NOMO-1 (cell line): ENCODE measurements at regions not wholly inside any gene's neighbourhood (a gene's known extent, or its start where the extent isn't known, plus 50 kb on each side); places are given as distances from the start of the nearest gene placed in this dataset.
A peak's percentile ranks its signal among the peaks of the same experiment; 100 is the strongest.
"Not testable (repeated sequence)": the region's sequence is repeated elsewhere in the genome, so short reads cannot be mapped to it uniquely, and the experiment has no call there.

Experiments
- DNase-seq, 2 experiments: peaks; one replicate each; lab custom pipeline; 2025; ENCODE audit not compliant: unreplicated experiment in 2 of 2; lab: John Stamatoyannopoulos, UW

DNA sequence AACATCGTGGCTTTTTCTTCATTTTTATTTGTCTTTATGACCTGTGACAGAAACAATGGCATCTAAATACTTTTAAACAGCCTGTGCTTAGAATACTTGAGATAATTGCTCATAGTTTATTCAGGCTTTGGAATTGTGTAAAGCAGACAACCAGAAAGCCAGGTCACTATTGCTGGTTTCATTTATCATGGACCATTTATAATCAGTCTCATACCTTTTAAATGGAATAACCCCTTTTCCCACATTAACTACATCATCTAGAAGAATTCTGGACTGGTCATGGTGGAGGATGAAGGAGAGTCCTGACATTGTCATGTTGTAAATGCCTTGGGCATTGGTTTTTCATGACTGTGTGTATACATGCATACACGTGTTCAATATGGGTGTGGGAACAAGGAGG lies 661.5 kb downstream of the EPM2A start:
- DNase-seq = no peak

DNA sequence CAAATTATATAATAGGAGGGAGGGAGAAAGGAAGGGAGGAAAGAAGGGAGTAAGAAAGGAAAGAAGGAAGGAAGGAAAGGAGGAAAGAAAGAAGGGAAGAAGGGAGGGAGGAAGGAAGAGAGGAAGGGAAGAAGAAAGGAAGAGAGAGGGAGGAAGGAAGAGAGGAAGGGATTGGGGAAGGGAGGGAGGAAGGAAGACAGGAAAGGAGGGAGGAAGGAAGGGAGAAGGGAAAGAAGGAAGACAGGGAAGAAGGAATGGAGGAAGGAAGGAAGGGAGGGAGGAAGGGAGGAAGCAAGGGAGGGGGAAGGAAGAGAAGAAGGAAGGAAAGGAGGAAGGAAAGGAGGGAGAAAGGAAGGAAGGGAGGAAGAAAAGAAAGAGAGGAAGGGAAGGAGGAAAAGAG lies 660.5 kb downstream of the EPM2A start:
- DNase-seq = no peak

DNA sequence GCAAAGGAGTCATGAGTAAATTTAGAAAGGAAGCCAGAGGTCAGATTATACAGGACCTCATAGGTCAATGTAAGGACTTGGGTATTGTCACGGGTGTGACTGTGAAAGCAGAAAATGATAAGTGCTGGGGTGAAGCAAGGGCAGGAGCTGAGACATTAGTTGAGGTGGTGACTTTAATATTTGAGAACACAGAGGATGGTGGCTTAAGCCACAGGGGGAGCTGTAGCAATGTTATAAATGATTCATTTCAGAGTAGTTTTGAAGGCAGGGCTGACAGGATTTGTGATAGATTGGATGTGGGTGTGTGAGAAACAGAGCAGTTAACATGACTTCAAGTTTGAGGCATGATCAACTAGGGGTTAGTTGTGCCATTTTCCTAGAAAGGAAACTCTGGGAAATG lies 659.9 kb downstream of the EPM2A start:
- peak; percentile 6 to 7 for DNase-seq

DNA sequence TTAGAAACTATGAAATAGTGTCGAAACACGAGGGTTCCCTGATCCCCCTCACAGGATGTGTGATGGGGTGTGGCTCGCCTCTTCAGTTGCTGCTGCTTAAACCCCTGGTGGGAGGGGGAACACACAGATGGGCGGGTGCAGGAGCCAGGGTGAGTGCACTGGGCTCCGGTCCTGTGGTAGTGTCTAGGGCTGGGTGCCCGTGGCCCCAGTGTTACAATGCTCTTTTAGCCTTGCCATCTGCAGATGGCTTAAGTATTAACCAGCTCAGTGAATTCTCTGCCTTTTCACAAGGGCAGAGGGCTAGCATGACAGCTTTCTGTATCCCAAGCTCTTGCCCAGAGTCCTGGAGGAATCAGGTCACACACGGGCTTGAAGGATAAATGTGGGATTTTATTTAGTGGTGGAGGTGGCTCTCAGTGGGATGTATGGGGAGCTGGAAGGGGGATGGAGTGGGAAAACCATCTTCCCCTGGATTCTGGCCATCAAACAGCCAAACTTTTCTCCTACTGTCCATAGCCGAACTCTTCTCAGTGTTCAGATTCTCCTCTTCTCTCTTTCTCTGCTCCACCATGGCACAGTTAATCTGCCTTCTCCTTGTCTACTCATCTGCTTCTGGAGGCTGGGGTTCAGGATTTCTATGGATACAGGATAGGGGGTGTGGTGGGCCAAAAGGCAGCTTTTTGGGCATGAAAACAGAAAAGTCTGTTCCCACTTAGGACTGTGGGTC lies 659.0 kb downstream of the EPM2A start:
- no peak for DNase-seq

DNA sequence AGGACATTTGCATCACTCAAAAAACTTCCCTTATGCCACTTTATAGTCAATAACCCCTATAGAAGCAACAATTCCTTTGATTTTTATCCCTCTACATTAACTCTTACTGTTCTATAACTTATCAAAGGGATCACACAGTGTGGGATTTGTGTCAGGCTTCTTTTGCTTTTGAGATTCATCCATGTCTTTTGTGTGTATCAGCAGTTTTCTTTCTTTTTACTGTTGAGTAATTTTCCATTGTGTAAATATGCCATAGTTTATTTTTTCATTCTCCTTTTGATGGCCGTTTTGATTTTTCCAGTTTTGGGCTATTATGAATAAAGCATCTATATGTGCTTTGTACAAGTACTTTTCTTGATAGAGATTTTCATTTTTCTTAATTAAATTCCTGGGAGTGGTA lies 657.9 kb downstream of the EPM2A start:
- no peak for DNase-seq

DNA sequence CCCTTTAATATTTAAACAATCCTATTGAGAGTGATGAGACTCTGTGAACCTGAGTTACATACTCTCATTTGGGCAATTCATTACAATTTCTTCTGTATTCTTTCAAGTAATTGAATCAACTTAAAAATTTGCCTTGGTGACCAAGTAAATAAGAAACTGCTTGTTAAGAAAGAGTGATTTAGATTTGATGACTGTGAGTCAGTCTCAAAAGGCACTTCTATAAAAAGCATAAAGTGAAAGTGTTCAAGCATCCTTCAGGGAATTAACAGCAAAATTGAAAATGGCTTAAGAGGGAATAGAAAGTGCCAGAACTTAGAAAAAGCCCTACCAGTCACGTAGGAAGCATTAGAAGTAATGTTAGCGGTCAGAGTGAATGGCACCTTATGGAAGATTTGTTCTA lies 654.7 kb downstream of the EPM2A start:
- DNase-seq = no peak

DNA sequence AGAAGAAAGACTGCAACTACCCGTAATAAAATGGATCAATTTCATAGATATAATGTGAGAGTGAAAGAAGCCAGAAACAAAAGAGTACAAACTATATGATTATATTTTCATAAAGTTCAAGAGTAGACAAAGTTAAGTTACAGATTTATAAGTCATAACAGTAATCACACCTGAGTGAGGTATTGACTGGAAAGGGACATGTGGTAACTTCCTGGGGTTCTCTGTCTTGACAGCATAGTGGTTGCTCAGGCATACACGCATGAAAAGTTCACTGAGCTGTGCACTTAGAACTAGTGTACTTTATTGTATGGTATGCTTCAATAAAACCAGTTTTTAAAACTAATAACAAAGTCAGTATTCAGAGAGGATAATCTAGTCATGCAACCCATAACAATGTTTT lies 653.6 kb downstream of the EPM2A start:
- no peak for DNase-seq

DNA sequence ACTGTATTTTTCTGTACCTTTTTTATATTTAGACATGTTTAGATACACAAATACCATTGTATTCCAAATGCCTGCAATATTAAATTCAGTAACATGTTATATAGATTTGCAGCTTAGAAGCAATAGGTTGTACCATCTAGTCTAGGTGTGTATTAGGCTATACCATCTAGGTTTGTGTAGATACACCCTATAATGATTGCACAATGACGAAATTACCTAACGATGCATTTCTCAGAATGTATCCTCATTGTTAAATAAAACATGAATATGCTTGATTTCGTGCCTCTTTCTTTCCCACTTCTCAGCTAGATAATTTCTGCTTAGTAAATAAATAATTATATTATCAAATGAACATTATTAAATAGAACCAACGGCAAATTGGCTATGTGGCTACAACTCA lies 653.0 kb downstream of the EPM2A start:
- DNase-seq = no peak

DNA sequence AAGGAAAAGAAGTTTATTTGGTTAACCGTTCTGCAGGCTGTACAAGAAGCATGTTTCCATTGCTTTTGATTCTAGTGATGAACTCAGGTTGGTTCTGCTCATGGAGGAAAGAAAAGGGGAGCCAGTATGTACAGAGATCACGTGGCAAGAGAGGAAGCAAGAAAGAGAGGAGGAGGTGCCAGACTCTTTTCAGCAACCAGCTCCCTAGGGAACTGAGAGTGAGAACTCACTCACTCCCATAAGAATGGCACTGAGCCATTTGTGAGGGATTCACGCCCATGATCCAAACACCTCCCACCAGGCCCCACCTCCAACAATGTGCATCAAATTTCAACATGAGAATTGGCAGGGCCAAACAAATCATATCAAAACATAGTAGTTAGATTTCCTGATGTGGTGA lies 649.1 kb downstream of the EPM2A start:
- no peak for DNase-seq

DNA sequence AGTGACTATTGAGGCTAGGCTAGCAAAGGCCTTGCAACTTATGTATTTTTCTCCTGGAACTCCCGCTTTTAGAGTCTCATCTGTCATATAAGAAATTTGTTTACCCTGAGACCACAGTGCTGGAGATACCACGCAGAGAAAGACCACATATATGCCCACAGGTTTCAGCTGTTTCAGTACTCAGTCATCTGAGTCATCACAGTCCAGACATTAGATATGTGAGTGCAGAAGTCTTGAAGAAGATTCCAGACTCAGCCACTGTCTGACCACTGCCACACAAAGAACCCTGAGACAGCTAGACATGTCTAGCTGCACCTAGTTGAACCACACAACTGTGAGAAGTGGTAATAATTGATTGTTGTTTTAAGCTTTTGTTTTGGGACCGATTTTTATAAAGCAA lies 648.3 kb downstream of the EPM2A start:
- DNase-seq = no peak

DNA sequence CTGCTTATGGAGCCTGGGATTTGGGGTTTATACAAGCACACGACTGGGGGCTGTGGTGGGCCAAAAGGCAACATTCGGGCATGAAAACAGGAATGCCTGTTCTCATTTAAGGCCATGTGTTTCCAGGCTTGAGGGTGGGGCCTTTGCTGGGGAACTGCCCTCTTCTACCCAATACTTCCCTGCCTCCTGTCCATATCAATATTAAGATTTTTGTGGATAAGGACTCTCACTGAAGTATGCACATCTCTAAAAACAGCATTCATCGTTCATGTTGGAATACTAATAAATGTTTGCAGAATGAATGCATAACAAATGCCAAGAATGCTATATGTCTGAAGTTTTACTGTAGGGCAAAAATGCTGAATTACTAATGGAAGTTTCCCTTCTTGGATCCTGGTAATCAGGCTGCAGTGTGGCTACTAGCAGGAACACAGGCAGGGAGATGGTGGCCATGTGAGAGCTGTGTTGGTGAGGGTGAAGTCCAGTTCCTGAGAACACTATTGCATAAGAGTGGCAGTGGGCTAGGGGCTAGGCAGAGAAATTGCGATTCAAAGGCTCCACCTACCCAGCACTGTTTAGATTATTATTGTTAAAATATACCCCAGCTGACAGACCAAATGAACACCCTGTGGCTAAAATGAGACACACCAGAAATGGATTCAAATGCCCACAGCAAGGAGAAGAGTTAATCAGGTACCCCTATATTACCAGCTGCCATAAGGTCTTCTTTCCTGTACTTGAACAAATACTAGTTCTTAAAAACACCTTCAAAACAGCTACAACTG lies 644.3 kb downstream of the EPM2A start:
- DNase-seq = no peak

DNA sequence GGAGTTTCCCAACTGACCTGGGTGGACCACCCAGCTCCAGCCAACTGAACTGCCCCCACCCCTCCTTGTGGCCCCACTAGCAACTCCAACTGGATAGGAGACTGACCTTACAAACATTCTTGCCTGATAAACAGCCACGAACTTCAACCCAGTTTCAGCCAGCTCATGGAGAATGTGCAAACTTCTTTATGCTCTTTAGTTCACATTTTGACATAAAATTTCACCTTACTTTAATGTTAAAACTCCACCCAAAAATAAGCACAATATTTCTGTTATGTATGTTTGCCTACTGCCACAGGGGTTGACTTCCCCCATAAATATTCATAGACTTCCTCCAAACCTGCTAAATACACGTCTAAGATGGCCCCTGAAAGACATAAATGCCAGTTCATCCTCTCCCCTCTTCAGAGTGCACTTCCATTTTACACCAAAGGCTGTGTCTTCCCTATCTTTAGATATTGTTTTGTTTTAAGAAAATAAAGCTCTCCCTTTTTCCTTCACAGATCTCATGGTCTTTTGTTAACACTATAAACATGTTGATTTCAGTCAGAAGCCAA lies 643.7 kb downstream of the EPM2A start:
- DNase-seq = no peak

DNA sequence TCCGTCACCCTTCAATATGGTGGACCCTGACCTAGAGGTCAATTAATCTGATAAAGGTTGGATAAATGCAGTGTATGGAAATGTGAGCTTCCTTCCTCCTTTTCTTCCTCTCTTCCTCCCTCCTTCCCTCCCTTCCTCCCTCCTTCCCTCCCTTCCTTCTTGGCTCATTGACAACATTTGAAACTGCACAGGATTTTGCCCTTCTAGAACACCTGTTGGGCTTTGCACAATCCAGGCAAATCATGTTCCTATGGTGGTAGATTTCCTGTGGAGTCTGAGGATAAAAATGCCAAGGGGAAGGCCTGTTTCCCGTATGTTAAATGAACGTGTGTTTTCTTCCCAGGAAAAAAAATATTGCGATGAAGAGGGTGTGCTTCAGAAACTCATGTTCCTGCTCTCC lies 642.8 kb downstream of the EPM2A start:
- no peak for DNase-seq

DNA sequence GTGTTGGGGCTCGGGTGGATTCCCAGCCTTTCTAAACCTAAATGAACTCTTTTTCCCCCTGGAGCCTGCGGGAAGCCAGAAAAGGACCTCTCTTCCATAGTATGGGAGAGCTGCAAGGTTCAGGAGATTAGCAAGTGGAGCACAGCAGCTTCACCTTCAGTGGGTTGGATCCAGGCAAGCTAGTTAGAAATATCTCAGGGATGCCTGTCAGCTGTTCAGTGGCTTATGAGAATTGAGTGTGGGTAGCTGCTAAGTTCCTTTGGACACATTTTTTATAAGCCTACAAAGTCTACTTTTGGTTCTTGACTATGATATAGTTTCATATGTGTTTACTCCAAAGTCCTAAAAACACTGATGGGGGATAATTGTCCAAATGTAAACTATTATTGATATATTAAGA lies 642.1 kb downstream of the EPM2A start:
- DNase-seq = no peak

DNA sequence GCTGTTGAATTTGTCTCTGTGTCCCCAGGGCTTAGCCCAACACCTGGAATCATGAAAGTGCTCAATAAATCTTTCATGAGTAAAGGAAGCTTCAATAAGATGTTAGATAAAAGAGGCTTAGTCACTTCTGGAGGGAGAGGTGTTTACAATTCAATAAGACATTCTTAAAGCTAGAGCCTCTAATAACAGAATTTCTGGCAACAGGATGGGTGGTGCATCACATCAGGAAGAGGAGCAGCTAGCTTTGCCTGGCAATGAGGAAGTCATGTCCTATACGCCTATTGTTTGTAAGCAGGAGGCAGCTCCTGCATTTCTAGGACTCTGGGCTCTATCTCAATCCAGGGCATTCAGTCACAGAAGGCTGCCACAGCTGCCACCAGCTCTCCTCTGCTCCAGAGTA lies 638.5 kb downstream of the EPM2A start:
- no peak for DNase-seq

DNA sequence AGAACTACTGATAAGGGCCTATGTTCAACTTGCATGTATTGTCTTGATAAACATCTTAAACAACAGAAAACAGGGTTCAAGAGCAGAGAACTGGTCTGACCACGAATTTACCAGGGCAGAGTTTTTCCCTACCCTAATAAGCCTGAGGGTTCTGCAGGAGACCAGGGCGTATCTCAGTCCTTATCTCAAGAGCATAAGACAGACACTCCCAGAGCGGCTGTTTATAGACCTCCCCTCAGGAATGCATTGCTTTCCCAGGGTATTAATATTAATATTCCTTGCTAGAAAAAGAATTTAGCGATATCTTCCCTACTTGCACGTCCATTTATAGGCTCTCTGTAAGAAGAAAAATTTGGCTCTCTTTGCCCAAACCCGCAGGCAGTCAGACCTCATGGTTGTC lies 637.2 kb downstream of the EPM2A start:
- DNase-seq = not testable (repeated sequence)

DNA sequence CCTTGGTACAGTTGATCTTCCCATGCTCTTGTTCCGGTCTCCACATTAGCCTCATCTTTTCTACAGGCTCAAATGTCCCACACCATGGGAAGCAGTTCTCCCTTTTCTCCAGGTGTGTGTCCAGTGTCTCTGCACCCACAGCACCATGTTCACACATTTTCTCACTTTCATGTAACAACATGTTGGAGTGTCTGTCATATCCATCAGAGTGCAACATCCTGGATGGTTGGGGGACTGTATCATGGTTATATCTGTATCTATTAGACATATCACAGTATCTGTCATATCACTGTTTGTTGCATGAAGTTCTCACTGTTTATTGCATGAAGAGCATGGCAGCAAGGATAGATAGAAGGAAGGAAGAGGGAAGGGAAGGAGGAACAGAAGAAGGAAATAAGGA lies 635.6 kb downstream of the EPM2A start:
- DNase-seq = no peak

DNA sequence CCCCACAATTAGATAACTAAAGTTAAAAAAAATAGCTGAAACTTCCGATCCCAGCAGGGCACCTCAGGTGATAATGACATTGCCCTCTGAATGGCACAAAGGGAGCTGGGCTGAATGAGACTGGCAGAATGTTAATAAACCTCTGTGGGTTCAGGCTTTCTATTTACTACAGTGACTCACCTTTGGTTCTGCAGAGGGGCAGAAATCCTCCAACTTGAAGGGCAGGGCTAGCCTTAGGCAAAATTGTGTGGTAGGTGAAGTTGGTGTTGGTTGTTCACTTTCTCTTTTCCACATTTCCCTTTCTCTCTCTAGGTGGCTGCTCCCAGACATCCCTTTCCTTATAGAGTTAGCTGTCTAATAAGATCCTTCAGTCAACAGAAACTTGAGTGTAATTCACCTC lies 625.2 kb downstream of the EPM2A start:
- no peak for DNase-seq

DNA sequence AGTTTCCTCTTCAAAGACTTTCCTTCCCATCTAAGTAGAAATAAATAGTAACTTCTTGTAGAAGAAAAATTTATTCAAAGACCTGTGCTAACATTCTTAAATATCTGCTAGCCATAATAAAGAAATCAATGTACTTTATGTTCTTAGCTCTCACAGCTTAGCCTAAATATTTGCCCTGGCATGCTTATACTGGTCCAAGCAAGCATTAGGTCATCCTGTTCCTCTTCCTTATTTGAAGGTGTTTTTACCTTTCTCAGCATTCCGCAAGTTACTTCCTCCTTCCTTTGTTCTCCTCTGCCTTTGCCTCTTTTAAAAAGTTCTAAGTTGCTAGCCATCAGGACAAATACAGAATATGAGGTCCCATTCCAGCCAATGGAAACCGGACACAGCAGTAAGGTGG lies 623.9 kb downstream of the EPM2A start:
- DNase-seq = not testable (repeated sequence)

DNA sequence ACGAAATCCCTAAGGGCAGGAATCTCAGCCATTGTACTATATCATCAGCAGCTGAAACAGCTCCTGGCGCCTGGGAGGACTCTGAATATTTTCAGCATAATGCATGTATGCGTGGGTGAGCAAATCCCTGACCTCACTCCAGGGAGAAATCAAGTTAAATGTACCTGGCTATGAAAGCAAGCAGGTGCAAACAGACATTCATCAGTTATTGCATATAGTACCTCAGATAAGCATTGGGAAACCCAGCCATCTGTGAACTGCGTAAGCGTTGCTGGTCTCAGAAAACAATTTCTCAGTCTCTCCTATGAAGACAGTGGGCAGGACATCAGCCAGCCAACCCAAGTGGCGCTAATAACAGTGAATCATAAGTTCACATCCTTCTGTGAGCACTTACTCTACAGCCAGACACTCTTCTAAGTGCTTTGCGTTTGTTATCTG lies 622.6 kb downstream of the EPM2A start:
- no peak for DNase-seq

DNA sequence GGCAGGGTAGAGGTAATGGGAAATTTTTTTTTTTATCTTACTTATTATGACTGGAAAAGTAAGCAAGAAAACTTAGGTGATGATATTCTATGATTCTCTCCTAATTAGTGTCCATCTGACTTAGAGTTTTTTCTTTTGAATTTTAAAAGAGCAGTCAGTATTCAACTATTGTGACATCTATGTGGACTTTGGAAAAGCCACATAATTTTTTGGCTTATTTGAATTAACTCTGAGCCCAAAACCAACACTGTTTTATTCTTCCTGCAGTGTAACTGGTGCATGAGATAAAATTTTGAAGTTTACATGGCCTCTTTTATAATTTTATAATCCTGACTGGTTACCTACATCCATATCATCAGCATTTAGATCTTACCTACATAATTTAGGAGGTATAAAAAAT lies 619.7 kb downstream of the EPM2A start:
- DNase-seq = no peak

DNA sequence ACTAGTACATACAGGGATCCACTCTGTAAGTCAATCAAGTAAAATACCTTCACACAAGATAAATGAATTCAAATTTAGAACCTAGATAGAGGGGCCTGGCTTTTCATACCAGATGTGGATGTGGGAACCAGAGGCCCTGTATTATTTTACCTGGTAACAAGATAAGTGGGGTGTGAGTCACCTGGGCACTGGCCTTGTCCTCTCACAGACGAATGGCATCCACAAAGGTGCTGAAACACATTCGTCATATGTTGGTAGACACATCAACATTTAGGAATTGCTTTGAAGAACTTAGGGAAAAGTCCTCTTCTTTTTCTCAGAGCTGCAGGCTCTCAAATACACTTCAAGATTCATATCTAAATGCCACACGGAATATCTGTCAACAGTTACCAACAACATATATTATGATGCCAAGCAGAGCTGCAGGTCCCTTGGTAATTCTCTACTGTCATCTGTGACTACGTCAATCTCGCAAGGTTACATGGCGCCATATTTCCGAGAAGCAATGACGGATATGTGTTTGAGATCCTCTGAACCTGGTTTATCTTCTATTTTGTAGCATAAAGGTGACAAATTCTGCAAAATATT lies 618.6 kb downstream of the EPM2A start:
- DNase-seq = no peak
